ENCODE measurements at regions not wholly inside any gene's neighbourhood (a gene's known extent, or its start where the extent isn't known, plus 50 kb on each side); places are given as distances from the start of the nearest gene placed in this dataset.
A peak's percentile ranks its signal among the peaks of the same experiment; 100 is the strongest.
"Not testable (repeated sequence)": the region's sequence is repeated elsewhere in the genome, so short reads cannot be mapped to it uniquely, and the experiment has no call there.

- no peak for DNase-seq (ENCODE audit: low spot score)
Observed at GRCh38 chr1:238999944-239000343, 386.4 kb upstream of the CHRM3 start.

GRCh38 chr1:238998577-238998976, 387.8 kb upstream of the CHRM3 start:
- no peak for DNase-seq (ENCODE audit: low spot score)

GRCh38 chr1:238991765-238992495, 394.4 kb upstream of the CHRM3 start:
- peak; percentile 3 for DNase-seq (ENCODE audit: low spot score)

- no peak for DNase-seq (ENCODE audit: low spot score)
Observed at GRCh38 chr1:238985312-238985711, 401.1 kb upstream of the CHRM3 start.

DNA sequence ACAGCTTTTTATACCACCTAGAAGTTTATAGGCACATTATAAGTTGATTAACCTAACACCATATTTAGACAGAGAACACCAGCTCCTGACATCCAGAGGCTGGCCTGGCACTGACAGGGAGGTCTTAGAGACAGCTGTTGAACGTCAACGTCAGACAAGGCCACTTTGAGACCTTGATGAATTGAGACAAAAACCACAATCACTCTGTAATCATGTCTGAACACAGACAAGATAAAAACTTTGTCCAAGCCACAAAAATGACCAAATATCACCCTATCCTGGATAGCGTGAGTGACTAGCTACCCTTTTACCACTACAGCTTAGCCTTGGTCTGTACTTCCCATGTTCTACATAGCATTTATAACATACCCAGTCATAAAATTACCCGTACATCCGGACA, 403.6 kb upstream of the CHRM3 start:
- DNase-seq (ENCODE audit: low spot score): no peak

GRCh38 chr1:238981317-238981933, 404.9 kb upstream of the CHRM3 start:
- DNase-seq (ENCODE audit: low spot score): no peak

DNA sequence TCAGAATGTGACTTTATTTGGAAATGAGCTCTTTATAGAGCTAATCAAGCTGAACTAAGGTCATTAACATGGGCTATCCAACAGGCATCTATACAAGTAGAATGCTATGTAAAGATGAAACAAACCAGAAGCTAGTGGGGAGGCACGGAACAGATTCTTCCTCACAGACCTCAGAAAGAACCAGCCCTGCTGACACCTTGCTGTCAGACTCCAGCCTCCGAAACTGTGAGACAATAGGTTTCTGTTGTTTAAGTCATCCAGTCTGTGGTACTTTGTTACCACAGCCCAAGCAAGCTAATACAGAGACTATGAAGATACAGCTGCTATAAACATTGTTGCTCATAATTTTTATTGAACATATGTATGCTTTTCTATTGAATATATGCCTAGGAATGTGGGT, 406.3 kb upstream of the CHRM3 start:
- no peak for DNase-seq (ENCODE audit: low spot score)

DNA sequence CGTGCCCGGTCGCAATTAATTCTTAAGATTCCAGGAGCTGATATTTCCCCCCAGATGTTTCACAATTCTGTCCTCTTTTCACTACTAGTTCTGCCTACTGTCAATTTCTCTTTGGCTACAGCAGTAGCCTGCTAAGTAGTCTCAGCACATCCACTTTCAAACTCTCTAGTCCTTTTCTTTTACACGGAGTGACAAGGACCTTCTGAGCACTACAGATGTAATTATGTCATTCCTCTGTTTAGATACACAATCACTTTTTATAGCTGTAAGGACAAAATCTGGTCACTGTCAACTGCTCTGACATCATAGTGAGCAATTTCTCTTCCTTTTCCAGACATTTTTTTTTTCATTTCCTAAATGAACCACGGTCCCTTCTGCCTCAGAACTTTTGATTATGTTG, 421.7 kb upstream of the CHRM3 start:
- DNase-seq (ENCODE audit: low spot score): no peak

DNA sequence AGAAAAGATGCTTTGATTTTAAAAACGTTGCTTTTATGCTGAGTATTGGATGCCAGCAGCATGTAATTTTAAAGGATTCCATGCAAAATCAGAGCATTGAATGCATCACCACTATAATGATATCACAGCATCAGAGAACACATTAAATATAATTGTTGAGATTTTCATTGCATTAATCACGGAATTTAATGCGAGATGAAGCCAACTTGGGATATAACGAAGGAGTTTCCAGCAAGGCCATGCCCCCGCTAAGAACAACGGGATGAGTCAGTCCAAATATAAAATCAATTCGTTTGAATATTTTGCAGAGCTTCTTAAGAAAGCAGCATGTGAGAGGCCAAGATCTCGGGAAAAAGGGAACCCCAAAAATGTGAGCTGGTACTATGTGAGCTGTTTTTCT, 423.4 kb upstream of the CHRM3 start:
- no peak for DNase-seq (ENCODE audit: low spot score)

DNA sequence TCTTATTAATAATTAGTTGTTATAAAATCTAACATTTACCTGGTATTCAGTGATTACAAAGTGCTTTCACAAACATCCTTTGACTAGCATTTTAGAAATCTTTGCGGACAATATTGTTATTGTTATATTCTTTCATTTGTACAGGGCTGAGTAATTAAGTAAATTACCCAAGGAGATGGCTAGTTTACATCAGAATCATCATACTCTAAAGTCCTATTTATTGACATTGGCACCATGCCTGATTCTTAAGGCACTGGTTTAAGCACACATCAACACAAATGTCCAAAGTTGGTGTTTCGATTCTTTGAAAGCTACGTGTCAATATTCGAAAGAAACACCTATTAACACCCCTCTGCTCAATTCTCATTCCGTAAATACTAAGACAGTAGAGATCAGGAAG, 424.6 kb upstream of the CHRM3 start:
- DNase-seq (ENCODE audit: low spot score): no peak

DNA sequence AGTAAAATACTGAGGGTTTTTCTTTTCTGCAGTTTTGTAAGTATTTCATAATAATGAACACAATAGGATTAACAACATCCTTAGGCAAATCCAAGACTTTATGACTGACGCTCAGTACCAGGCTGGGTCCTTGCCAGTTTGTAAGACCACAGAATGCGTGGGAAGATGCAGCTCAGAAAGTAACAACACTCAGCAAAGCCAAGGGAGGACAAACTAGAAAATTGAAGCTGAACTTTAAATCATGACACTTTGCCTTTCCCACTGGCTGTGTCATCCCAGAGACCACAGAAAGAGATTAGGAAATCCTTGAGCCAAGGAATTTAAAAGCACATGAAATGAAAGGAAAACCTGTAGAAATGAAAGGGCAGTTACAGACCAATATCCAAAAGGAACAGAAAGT, 426.3 kb upstream of the CHRM3 start:
- no peak for DNase-seq (ENCODE audit: low spot score)

DNA sequence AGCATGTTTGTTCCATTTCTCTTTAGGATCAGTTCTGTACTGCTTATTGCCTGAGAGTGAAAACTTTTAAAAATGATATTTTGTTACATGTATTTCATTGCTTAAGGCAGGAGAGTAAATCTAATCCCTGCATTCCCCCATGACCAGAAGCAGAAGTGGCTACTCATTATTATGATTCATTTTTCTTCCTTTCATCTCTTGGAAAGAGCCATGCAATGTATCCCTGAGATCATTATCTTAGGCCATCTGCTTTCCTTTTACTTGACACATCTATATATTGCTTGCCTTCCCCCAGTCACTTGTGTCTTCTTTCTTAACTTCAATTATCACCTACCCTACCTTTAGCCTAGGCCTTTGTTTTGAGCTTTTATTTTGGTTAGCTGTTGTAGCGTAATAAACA, 430.4 kb upstream of the CHRM3 start:
- no peak for DNase-seq (ENCODE audit: low spot score)

DNA sequence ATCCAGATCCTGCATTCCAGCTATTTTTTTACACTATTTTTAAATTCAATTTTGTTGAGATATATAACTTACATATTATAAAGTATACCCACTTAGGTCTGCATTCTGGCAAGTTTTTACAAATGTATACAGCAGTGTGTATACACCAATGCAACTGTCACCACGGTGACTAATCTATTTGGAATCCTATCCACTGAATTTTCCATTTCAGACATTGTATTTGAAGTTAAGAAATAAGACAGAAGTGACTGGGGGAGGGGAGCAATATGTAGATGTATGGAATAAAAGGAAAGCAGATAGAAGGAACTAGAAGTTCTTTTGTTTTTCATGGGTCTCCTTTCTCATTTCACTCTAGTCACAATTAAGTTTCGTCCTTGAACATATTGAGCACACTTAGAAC, 431.5 kb upstream of the CHRM3 start:
- no peak for DNase-seq (ENCODE audit: low spot score)

- DNase-seq (ENCODE audit: low spot score): no peak
Observed at GRCh38 chr1:238953448-238954010, 432.8 kb upstream of the CHRM3 start.

DNA sequence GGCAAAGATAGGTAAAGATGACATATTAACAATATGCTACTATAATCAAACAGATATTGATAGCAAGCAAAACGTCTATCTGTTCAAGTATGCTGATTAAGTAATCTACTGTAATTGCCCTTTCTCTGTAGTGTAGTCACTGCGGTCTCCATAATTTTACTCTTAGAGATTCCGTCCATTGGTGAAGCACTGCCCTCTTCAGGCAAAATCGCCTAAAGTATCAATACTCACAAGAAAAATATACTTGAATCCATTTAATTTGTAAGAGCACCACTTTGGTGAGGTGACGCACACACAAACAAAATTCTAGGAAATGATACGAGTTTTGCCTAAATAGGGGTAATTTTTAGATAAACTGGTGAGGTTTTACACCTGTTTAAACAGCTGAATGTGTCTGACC, 434.6 kb upstream of the CHRM3 start:
- peak; percentile 31 for DNase-seq (ENCODE audit: low spot score)

GRCh38 chr1:238950784-238951183, 435.6 kb upstream of the CHRM3 start:
- DNase-seq (ENCODE audit: low spot score): no peak

DNA sequence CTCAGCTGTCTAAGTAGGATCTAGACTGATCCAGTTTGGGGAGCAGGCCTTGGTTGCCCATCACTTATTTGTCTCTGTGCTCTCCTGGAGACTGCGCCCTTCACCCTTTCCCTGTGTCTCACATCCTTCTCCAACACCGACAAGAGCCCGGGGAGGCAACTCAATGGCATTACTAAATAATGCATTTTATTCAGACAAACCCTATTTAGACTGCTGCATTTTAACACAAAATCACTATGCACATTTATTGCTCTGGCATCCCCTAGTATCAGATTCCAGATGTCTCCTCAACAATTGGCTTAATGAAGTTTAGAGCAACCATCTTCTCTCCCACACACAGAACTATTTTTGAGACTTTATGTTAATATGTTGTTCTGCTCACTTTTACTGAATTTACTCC, 436.4 kb upstream of the CHRM3 start:
- DNase-seq (ENCODE audit: low spot score): no peak

- DNase-seq (ENCODE audit: low spot score): no peak
Observed at GRCh38 chr1:238944028-238944427, 442.3 kb upstream of the CHRM3 start.

DNA sequence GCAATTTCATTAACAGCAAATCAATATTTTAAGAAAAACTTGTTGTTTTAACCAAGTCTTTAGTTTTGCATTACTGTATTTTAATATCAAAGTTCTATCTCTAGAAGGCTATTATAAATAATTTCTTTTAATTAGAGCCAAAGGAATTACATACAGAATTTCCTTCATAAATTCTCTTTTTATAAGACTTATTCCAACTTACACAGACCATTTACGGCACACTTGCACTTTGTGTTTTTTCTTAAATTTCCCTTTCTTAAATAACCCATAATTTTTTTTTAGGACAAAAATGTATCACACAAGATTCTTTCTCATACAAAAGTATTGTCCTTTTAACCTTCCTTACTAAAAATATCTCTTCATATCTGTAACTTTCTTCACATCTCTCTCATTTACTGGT, 458.5 kb upstream of the CHRM3 start:
- no peak for DNase-seq (ENCODE audit: low spot score)

GRCh38 chr1:238916828-238917227, 469.5 kb upstream of the CHRM3 start:
- DNase-seq (ENCODE audit: low spot score): no peak

DNA sequence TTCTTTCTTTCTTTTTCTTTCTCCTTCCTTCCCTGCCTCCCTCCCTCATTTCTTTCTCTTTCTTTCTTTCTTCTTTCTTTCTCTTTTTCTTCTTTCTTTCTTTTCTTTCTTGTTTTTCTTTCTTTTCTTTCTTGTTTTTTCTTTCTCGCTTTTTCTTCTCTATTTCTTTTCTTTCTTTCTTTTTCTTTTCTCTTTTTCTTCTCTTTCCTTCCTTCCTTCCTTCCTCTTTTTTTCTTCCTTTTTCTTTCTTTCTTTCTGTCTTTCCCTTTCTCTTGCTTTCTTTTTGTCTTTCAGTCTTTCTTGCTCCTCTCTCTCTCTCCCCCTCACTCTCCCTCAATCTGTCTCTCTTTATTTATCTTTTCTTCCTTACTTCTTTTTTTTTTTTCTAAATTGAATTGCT, 472.0 kb upstream of the CHRM3 start:
- DNase-seq (ENCODE audit: low spot score): no peak

DNA sequence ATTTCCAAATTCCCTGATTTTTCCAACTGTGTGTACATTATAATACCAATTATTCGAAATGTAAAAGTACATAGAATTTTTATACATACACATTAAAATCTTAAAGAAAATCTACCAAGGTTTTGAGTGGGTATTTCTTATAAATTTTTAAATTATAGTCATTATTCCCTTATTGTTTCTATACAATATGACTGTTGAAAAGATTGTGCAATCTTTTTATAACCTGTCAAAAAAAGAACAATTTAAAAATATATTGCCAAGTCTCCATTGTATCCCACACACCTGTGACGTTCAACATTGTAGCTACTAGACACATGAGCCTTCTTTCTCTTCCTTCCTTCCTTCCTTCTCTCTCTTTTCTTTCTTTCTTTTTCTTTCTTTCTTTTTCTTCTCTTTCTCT, 473.2 kb upstream of the CHRM3 start:
- no peak for DNase-seq (ENCODE audit: low spot score)

DNA sequence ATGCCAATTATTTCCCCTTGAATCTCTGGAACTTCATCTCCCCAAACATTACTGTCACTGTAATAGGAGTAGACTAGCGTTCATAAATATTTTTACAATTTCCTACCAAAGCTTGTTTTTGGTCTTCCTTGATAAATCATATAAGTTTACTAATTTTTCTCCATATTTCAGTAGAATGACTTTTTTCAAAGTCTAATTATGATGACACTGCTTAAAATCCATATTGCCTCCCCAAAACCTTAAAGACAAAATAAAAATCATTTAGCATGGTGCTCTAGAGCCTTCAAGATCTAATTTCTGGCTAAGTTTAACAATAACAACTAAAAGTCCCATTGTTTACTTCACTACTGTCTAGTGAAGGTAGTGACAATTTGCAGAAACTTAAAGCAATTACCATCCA, 474.2 kb upstream of the CHRM3 start:
- no peak for DNase-seq (ENCODE audit: low spot score)

GRCh38 chr1:238902752-238903151, 483.6 kb upstream of the CHRM3 start:
- not testable (repeated sequence) for DNase-seq (ENCODE audit: low spot score)

All from globus pallidus (tissue), 1 donor.